ENCODE measurements at regions not wholly inside any gene's neighbourhood (a gene's known extent, or its start where the extent isn't known, plus 50 kb on each side); places are given as distances from the start of the nearest gene placed in this dataset.
"Not testable (repeated sequence)": the region's sequence is repeated elsewhere in the genome, so short reads cannot be mapped to it uniquely, and the experiment has no call there.

DNA sequence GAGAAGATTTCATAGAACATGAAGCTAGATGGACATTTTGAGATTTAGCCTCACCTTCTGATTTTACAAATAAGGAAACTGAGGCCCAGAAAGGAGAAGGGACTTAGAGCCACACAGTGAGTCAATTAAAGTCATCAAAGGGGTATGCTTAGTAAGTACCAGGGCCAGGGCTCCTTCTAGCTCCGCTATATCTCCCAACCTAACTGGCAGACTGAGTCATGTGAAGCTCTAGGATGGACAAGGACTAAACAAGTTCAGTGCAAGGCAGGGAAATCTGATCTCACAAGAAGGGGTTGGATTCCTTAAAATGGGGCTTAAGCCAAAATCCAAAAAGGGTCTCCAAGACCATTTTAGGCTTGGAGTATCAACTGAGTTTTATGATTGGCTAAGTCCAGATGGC, 215.8 kb downstream of the PHLDA1 start:
- DNase-seq (ENCODE audit: extremely low spot score, insufficient read length, low read depth) (no peak), FAIRE-seq (no peak)

GRCh38 chr12:75814851-75815754, 216.5 kb downstream of the PHLDA1 start:
- DNase-seq (ENCODE audit: extremely low spot score, insufficient read length, low read depth) = no peak
- FAIRE-seq = no peak

- DNase-seq (ENCODE audit: extremely low spot score, insufficient read length, low read depth) (no peak), FAIRE-seq (no peak)
These were observed 218.5 kb downstream of the PHLDA1 start for GRCh38 chr12:75813072-75813471.

DNA sequence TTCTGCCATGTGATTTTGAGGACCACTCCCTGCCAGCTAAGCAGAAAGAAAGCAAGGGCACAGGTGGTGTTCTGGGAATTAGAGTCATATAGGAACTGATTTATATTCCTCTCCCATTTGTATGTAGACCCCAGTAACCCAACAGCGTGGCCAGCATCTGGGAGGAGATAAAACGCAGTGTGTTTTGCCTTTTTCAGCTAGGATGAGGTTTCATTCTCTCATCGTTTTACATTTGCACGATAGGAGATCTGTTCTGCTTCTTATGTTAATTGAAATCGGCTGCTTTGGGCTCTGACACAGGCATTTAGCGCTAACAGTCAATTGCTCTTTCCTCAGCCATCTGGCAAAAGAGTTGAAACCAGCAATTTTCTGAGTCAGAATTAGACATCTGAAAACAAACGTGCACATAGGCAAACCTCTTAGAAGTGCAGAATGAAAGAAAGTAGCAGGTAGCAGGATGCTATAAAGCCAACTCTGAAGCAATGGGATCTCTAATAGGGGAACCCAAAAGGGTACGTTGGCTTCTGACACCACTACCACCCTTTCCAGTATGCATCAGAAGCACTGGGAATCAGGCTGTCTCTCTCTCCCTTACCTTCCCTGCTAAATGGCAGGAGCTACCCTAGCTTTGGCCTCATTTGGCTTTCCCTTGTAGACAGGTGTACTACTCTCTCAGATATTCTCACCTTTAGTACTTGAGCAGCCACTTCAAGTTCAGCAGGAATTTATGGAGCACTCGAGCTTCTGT, 219.1 kb downstream of the PHLDA1 start:
- FAIRE-seq = no peak

DNA sequence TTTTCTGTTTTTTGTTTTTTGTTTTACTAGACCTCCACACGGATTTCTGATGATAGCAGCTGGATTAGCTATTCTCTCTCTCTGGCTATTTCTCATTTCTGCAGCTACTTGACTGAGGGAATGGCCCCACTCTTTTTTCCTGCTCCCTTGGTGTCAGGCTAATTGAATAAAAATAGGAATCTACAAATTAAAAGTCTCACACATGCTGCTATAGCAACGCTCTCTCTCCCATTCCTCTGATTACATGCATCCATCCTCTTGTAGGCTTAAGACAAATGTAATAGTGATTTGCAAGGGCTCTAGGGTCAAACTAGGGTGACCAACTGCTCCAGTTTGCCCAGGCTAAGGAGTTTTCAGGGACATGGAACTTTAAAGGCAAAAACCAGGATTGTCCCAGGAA, 221.8 kb downstream of the PHLDA1 start:
- no peak for DNase-seq (ENCODE audit: extremely low spot score, insufficient read length, low read depth)
- FAIRE-seq = no peak

More for the DNA sequence above, 219.1 kb downstream of the PHLDA1 start:
- DNase-seq (ENCODE audit: extremely low spot score, insufficient read length, low read depth) = no peak

GRCh38 chr12:75807494-75807893, 224.1 kb downstream of the PHLDA1 start:
- FAIRE-seq (no peak), DNase-seq (ENCODE audit: extremely low spot score, insufficient read length, low read depth) (no peak)

GRCh38 chr12:75805905-75806304, 225.7 kb downstream of the PHLDA1 start:
- no peak for DNase-seq (ENCODE audit: extremely low spot score, insufficient read length, low read depth)
- FAIRE-seq = no peak

GRCh38 chr12:75805320-75805719, 226.3 kb downstream of the PHLDA1 start:
- DNase-seq (ENCODE audit: extremely low spot score, insufficient read length, low read depth) (no peak), FAIRE-seq (no peak)

GRCh38 chr12:75798136-75798926, 233.2 kb downstream of the PHLDA1 start:
- FAIRE-seq (no peak), DNase-seq (ENCODE audit: extremely low spot score, insufficient read length, low read depth) (no peak)

- DNase-seq (ENCODE audit: extremely low spot score, insufficient read length, low read depth) = no peak
- no peak for FAIRE-seq
These were observed 236.5 kb downstream of the PHLDA1 start for GRCh38 chr12:75795125-75795524.

- no peak for DNase-seq (ENCODE audit: extremely low spot score, insufficient read length, low read depth)
- no peak for FAIRE-seq
These were observed 238.9 kb downstream of the PHLDA1 start for GRCh38 chr12:75792687-75793086.

DNA sequence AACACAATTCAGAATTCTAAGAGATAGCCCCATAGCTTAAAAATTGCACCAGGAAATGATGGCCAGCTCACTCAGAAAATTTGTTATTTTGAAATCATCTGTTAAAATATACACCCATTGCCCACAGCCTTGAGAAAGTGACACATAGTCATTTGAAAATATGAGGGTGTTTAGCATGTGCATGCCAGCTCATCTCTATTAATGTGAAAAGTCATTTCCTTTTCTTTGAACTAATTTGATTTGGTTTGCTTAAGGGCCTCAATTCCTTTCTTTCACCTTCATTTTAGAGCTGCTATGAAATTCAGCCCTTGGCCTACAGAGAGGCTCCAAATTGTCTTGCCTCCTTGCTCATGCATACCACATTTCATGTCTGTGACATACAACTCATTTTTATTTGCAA, 241.4 kb downstream of the PHLDA1 start:
- FAIRE-seq (no peak), DNase-seq (ENCODE audit: extremely low spot score, insufficient read length, low read depth) (no peak)

DNA sequence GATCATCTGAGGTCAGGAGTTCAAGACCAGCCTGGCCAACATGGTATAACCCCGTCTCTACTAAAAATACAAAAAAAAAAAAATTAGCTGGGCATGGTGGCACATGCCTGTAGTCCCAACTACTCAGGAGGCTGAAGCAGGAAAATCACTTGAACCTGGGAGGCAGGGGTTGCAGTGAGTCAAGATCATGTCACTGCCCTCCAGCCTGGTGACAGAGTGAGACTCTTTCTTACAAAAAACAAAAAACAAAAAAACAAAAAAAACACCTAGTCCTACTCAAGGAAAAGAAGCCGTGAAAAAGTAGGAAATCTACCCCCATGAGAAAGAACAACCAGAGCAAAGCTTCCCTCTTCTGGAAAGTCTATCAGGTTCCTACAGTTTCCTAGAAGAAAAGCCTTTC, 244.4 kb downstream of the PHLDA1 start:
- FAIRE-seq = not testable (repeated sequence)

GRCh38 chr12:75786070-75786469, 245.5 kb downstream of the PHLDA1 start:
- DNase-seq (ENCODE audit: extremely low spot score, insufficient read length, low read depth) (no peak), FAIRE-seq (no peak)

More for the DNA sequence above, 244.4 kb downstream of the PHLDA1 start:
- DNase-seq (ENCODE audit: extremely low spot score, insufficient read length, low read depth) = not testable (repeated sequence)

DNA sequence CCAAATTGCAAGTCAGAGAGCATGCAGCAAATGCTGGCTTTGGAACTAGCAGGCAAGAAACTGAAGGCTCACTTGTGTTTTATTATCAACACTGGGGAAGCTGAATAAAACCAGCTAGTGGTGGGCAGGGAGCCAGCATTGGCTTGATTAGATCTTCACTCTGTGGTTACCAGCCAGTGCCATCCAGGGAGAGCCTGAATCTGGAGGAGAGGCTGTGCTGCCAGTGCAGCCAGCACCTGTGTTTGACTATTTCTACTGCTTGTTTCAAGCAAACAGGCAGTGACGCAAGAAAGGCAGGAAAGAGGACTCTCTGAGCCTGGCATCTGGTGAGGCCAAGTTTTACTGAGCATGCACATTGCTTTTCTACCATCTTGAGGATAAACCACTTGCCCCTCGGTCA, 247.0 kb downstream of the PHLDA1 start:
- FAIRE-seq (no peak), DNase-seq (ENCODE audit: extremely low spot score, insufficient read length, low read depth) (no peak)

DNA sequence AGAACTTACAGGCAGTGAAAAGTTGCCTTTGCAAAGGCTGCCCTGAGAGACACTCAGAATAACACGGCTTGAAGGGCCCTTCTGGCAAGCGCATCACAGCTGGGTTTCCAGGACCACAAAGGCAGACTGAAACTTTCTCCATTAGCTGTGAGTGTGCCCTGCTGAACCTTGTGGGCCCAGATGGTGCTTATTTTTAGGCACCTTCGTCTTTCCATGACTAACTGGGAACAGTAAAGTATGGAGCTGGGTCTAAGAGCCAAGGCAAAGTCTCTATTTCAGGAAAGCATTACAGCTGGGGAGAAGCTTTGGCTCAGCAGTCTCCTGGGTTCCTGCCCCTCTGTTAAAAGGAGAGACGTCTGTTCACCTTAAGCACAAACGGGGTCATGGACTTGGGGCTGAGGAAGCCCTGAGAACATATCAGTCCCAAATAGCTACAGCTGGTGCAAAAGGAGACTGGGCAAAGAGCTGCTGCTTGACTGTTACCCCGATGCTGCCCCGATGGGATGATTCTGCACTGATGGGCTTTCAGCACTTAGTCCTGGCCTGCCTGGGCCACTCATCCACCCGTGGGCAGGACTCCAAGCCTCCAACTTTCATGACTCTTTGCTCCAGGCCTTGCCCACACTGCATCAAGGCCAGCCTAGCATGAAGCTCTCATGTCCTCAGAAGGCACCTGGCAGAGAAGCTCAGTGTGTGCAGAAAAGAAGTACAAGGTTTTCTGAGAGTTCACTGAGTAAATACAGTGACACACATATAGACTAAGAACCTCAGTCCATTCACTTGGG, 248.3 kb downstream of the PHLDA1 start:
- no peak for FAIRE-seq

GRCh38 chr12:75782069-75782581, 249.5 kb downstream of the PHLDA1 start:
- DNase-seq (ENCODE audit: extremely low spot score, insufficient read length, low read depth) (no peak), FAIRE-seq (no peak)

More for the DNA sequence above, 248.3 kb downstream of the PHLDA1 start:
- DNase-seq (ENCODE audit: extremely low spot score, insufficient read length, low read depth) = no peak

GRCh38 chr12:75781532-75782046, 250.0 kb downstream of the PHLDA1 start:
- DNase-seq (ENCODE audit: extremely low spot score, insufficient read length, low read depth) (no peak), FAIRE-seq (no peak)

- FAIRE-seq (no peak), DNase-seq (ENCODE audit: extremely low spot score, insufficient read length, low read depth) (no peak)
These were observed 251.6 kb downstream of the PHLDA1 start for GRCh38 chr12:75779891-75780496.

Data from GM18507 (cell line).